ENCODE measurements at regions not wholly inside any gene's neighbourhood (a gene's known extent, or its start where the extent isn't known, plus 50 kb on each side); places are given as distances from the start of the nearest gene placed in this dataset.
"Not testable (repeated sequence)": the region's sequence is repeated elsewhere in the genome, so short reads cannot be mapped to it uniquely, and the experiment has no call there.

GRCh38 chr18:37854396-37854795 is 288.8 kb upstream of the CELF4 start:
- DNase-seq (ENCODE audit: low spot score), result no peak

GRCh38 chr18:37853706-37854105 is 288.1 kb upstream of the CELF4 start:
- DNase-seq (ENCODE audit: low spot score), result no peak

GRCh38 chr18:37852464-37852863 is 286.9 kb upstream of the CELF4 start:
- DNase-seq (ENCODE audit: low spot score), result no peak

GRCh38 chr18:37847544-37847943 is 281.9 kb upstream of the CELF4 start:
- DNase-seq (ENCODE audit: low spot score), result no peak

GRCh38 chr18:37846996-37847395 is 281.4 kb upstream of the CELF4 start:
- no peak for DNase-seq (ENCODE audit: low spot score)

- no peak for DNase-seq (ENCODE audit: low spot score)
These were observed 279.9 kb upstream of the CELF4 start for GRCh38 chr18:37845498-37845897.

- no peak for DNase-seq (ENCODE audit: low spot score)
These were observed 278.8 kb upstream of the CELF4 start for GRCh38 chr18:37844209-37844970.

- no peak for DNase-seq (ENCODE audit: low spot score)
These were observed 272.5 kb upstream of the CELF4 start for GRCh38 chr18:37838083-37838482.

GRCh38 chr18:37836071-37836970 is 270.7 kb upstream of the CELF4 start:
- no peak for DNase-seq (ENCODE audit: low spot score)

- DNase-seq (ENCODE audit: low spot score), result not testable (repeated sequence)
These were observed 266.6 kb upstream of the CELF4 start for GRCh38 chr18:37832010-37832695.

GRCh38 chr18:37812961-37813360 is 247.4 kb upstream of the CELF4 start:
- no peak for DNase-seq (ENCODE audit: low spot score)

GRCh38 chr18:37805773-37806404 is 240.3 kb upstream of the CELF4 start:
- no peak for DNase-seq (ENCODE audit: low spot score)

GRCh38 chr18:37796823-37797349 is 231.3 kb upstream of the CELF4 start:
- no peak for DNase-seq (ENCODE audit: low spot score)

GRCh38 chr18:37787452-37787851 is 221.9 kb upstream of the CELF4 start:
- DNase-seq (ENCODE audit: low spot score), result no peak

- DNase-seq (ENCODE audit: low spot score), result no peak
These were observed 218.2 kb upstream of the CELF4 start for GRCh38 chr18:37783771-37784170.

- DNase-seq (ENCODE audit: low spot score), result no peak
These were observed 213.6 kb upstream of the CELF4 start for GRCh38 chr18:37779220-37779619.

GRCh38 chr18:37778417-37779165 is 213.0 kb upstream of the CELF4 start:
- peak; percentile 19 for DNase-seq (ENCODE audit: low spot score)

- DNase-seq (ENCODE audit: low spot score), result no peak
These were observed 204.2 kb upstream of the CELF4 start for GRCh38 chr18:37769826-37770225.

- DNase-seq (ENCODE audit: low spot score), result no peak
These were observed 199.1 kb upstream of the CELF4 start for GRCh38 chr18:37764541-37765288.

- DNase-seq (ENCODE audit: low spot score), result no peak
These were observed 196.6 kb upstream of the CELF4 start for GRCh38 chr18:37762076-37762621.
